GM19025 (cell line): ENCODE measurements at regions not wholly inside any gene's neighbourhood (a gene's known extent, or its start where the extent isn't known, plus 50 kb on each side); places are given as distances from the start of the nearest gene placed in this dataset.
"Not testable (repeated sequence)": the region's sequence is repeated elsewhere in the genome, so short reads cannot be mapped to it uniquely, and the experiment has no call there.

ENCODE experiments used
- ATAC-seq: cut with Tn5 transposase; IDR thresholded peaks from one replicate; pipeline ENCODE4 v1.9.1; 2021; ENCODE audit warnings: mild to moderate bottlenecking, low read depth, moderate library complexity; ENCODE audit not compliant: unreplicated experiment

- no peak for ATAC-seq
Measured at GRCh38 chr14:84036840-84037239, 1493.1 kb upstream of the FLRT2 start.

- no peak for ATAC-seq
Measured at GRCh38 chr14:84037593-84037992, 1492.4 kb upstream of the FLRT2 start.

GRCh38 chr14:84040101-84040500 lies 1489.8 kb upstream of the FLRT2 start:
- no peak for ATAC-seq

- no peak for ATAC-seq
Measured at GRCh38 chr14:84041421-84041820, 1488.5 kb upstream of the FLRT2 start.

- ATAC-seq: no peak
Measured at GRCh38 chr14:84042992-84043391, 1487.0 kb upstream of the FLRT2 start.

GRCh38 chr14:84064316-84065125 lies 1465.4 kb upstream of the FLRT2 start:
- ATAC-seq: no peak

GRCh38 chr14:84065811-84066210 lies 1464.1 kb upstream of the FLRT2 start:
- ATAC-seq: no peak

GRCh38 chr14:84068288-84068687 lies 1461.7 kb upstream of the FLRT2 start:
- no peak for ATAC-seq

GRCh38 chr14:84071061-84071460 lies 1458.9 kb upstream of the FLRT2 start:
- ATAC-seq: no peak

- ATAC-seq: no peak
Measured at GRCh38 chr14:84074626-84075025, 1455.3 kb upstream of the FLRT2 start.

GRCh38 chr14:84080944-84081343 lies 1449.0 kb upstream of the FLRT2 start:
- ATAC-seq: no peak

GRCh38 chr14:84084056-84084630 lies 1445.8 kb upstream of the FLRT2 start:
- no peak for ATAC-seq

- no peak for ATAC-seq
Measured at GRCh38 chr14:84085493-84085892, 1444.5 kb upstream of the FLRT2 start.

GRCh38 chr14:84086714-84087113 lies 1443.2 kb upstream of the FLRT2 start:
- ATAC-seq: no peak

GRCh38 chr14:84087986-84088531 lies 1441.9 kb upstream of the FLRT2 start:
- no peak for ATAC-seq

GRCh38 chr14:84090837-84091236 lies 1439.1 kb upstream of the FLRT2 start:
- ATAC-seq: no peak

GRCh38 chr14:84095681-84096080 lies 1434.3 kb upstream of the FLRT2 start:
- no peak for ATAC-seq

- no peak for ATAC-seq
Measured at GRCh38 chr14:84098261-84098660, 1431.7 kb upstream of the FLRT2 start.

GRCh38 chr14:84099560-84099959 lies 1430.4 kb upstream of the FLRT2 start:
- not testable (repeated sequence) for ATAC-seq

- ATAC-seq: no peak
Measured at GRCh38 chr14:84107835-84108343, 1422.1 kb upstream of the FLRT2 start.

GRCh38 chr14:84108746-84109457 lies 1421.0 kb upstream of the FLRT2 start:
- no peak for ATAC-seq
